Skeletal muscle satellite cell (primary cell): ENCODE measurements at regions not wholly inside any gene's neighbourhood (a gene's known extent, or its start where the extent isn't known, plus 50 kb on each side); places are given as distances from the start of the nearest gene placed in this dataset.

ENCODE experiments used
- H3K27me3 ChIP-seq: 2 replicates; pipeline ENCODE4 v1.7.0; 2013; ENCODE audit warnings: low read length; ENCODE audit not compliant: control insufficient read depth, insufficient read depth
- H3K36me3 ChIP-seq: 2 replicates; pipeline ENCODE4 v1.7.0; 2013; ENCODE audit warnings: mild to moderate bottlenecking, control low read depth, low read length; ENCODE audit not compliant: insufficient read depth
- H3K4me1 ChIP-seq: 2 replicates; pipeline ENCODE4 v1.7.0; 2013; ENCODE audit warnings: low read length; ENCODE audit not compliant: control insufficient read depth, insufficient read depth
- H3K4me2 ChIP-seq: 2 replicates; pipeline ENCODE4 v1.7.0; 2013; ENCODE audit warnings: mild to moderate bottlenecking, low read length
- H3K4me3 ChIP-seq: 2 replicates; pipeline ENCODE4 v1.7.0; 2013; ENCODE audit warnings: low read length
- H3K9ac ChIP-seq: 2 replicates; pipeline ENCODE4 v1.7.0; 2013; ENCODE audit warnings: mild to moderate bottlenecking, low read depth, low read length, moderate library complexity
- H3K9me3 ChIP-seq: replicated peaks from 2 replicates; pipeline ENCODE4 v1.7.0; 2013; ENCODE audit warnings: mild to moderate bottlenecking, control low read depth, low read length

DNA sequence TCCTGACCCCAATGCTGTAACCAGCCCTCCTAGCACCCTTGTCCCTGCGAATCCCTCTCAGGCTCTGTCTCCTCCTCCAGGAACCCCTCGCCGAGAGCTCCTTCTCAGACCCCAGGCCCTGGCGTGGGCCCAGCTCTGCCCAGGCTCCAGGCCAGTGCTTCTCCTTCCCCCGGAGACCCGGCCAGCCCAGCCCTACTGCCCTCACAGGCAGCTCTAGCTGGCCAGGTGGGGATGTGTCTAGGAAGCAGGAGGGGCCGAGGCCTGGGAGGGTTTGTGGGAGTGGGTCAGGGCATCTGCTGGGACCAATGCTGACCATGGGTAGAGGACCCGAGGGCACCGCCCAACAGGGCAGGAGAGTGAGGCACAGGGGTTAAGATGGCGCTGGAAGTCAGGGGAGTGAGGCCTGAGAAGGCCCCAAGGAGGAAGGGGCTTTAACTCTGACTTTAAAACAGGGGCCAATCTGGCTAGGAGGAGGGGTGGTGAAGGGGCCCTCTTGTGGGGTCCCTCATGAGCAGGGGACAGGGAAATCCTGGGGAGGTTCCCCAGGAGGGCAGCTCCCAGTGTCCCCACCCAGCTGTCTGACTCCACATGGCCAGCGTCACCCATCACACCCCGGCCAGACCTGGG, 64.7 kb upstream of the NKX1-1 start:
- Histone ChIP-seq H3K4me2 (no peak overlapping the region), H3K4me3 (no peak overlapping the region), H3K27me3 (peaks cover 26% of the 10 kb centered on the region), H3K4me1 (no peaks in the 10 kb centered on the region), H3K9ac (no peak overlapping the region), H3K36me3 (no peaks in the 10 kb centered on the region), H3K9me3 (no peaks in the 10 kb centered on the region)

DNA sequence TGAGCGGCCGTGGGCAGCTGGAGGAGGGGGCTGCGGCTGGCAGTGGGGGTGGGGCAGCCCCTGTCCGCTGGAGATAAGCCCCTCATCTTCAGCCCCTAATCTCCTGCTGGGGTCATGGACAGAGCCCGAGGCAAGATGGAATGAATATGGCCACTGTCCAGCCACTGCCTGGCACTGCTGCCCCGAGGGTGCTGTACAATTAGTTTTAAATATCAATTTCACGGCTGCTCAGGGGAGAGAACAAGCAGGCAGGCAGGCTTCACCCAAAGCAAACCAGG, 64.1 kb upstream of the NKX1-1 start:
- Histone ChIP-seq H3K9me3 (no peaks in the 10 kb centered on the region), H3K9ac (no peak overlapping the region), H3K4me2 (no peak overlapping the region), H3K27me3 (peaks cover 27% of the 10 kb centered on the region), H3K36me3 (no peaks in the 10 kb centered on the region), H3K4me1 (no peaks in the 10 kb centered on the region), H3K4me3 (no peak overlapping the region)

DNA sequence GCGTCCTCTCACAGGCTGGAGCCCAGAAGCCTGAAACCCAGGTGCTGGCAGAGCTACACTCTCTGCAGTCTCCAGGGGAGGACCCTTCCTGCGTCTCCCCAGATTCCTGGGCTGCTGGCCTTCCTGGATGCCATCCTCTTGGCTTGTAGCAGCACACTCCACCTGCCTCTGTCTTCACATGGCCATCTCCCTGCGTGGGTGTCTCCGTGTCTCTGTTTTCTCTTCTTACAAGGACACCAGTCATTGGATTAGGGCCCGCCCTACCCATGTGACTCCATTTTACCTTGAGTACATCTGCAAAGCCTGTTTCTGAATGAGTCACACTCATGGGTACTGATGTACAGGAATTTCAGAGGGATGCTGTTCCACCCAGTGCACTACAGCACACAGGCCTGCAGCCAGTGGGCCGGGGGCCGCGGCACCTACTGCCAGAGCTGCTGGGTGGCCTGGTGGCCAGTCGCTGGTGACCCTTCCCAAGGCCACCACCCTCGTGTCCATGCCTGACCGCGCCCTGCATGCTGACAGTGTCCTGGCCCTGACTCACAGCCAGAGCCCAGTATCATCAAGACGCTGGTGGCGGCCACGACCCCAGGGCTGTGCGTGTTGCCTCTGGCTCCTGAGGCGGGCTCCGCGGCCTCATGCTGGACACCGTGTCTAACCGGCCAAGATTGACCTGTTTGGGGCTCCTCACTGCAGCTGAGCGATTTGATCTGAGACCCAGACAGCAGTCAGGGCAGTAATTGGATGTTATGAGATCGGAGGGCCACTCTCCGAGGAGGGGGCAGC, 63.6 kb upstream of the NKX1-1 start:
- Histone ChIP-seq H3K9me3 (no peaks in the 10 kb centered on the region), H3K4me2 (no peak overlapping the region), H3K36me3 (no peaks in the 10 kb centered on the region), H3K4me3 (no peak overlapping the region), H3K27me3 (peaks cover 32% of the 10 kb centered on the region), H3K4me1 (no peaks in the 10 kb centered on the region), H3K9ac (no peak overlapping the region)

DNA sequence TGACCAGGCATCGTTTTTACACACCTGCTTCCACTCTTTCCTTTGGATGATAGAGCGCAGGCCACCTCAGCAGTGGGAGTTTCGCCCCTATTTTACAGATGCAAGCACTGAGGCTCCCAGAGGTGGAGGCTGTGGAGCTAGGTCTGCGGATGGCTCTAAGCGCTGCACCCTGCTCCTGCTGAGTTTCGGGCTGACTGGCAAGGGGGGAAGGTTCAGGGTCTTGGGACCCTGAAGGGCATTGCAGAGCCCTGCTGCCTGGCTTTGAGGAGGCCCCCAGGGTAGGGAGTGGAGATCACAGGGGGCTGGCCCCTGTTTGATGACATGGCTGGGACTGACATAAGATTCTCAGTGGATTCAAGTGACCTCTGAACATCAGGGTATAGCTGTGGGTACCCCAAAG, 62.8 kb upstream of the NKX1-1 start:
- no peak overlapping the region for H3K9ac ChIP-seq

DNA sequence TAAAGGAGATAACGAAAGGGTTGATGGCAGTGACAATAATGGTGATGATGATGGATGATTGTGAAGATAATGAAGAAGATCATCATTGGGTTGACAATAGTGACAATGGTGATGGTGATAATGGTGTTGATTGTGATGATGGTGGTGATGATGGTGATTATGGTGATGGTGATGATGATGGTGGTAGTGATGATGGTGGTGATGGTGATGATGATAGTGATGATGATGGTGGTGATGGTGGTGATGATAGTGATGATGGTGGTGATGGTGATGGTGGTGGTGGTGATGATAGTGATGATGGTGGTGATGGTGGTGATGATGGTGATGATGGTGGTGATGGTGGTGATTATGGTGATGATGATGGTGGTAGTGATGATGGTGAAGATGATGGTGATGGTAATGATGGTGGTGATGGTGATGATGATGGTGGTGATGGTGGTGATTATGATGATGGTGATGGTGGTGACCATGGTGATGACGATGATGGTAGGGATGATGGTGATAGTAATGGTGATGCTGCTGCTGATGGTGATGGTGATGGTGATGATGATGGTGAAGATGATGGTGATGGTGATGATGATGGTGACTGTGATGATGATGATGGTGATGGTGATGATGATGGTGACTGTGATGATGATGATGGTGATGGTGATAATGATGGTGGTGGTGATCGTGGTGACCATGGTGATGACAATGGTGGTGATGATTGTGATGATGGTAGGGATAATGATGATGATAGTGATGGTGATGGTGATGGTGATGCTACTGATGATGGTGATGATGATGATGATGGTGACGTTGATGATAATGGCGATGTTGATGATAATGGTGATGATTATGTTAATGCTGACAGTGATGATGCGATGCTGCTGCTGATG, 61.6 kb upstream of the NKX1-1 start:
- H3K4me1 ChIP-seq: no peaks in the 10 kb centered on the region
- H3K9me3 ChIP-seq: no peaks in the 10 kb centered on the region
- H3K4me2 ChIP-seq: no peak overlapping the region
- peaks cover 42% of the 10 kb centered on the region for H3K27me3 ChIP-seq
- no peaks in the 10 kb centered on the region for H3K36me3 ChIP-seq
- no peak overlapping the region for H3K4me3 ChIP-seq
- H3K9ac ChIP-seq: no peak overlapping the region

More for the DNA sequence above, 62.8 kb upstream of the NKX1-1 start:
- Histone ChIP-seq H3K4me1 (no peaks in the 10 kb centered on the region), H3K9me3 (no peaks in the 10 kb centered on the region), H3K4me2 (no peak overlapping the region), H3K36me3 (no peaks in the 10 kb centered on the region), H3K4me3 (no peak overlapping the region), H3K27me3 (peaks cover 37% of the 10 kb centered on the region)

DNA sequence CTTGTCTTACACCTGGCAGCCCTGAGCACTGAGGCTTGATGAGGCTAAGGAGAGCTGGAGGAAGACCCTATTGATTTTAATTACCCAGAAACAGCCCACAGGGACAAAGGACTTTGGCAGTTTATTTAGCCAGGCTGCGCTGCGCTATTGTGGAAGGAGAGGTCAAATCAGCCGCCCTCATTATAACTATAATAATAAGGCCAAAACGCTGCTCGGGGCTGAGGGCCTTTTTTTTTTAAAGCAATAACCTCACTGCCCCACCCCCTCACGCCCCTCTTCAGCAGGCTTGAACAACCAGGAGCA, 60.6 kb upstream of the NKX1-1 start:
- Histone ChIP-seq H3K9me3 (no peaks in the 10 kb centered on the region), H3K36me3 (no peaks in the 10 kb centered on the region), H3K4me3 (no peak overlapping the region), H3K27me3 (peaks cover 47% of the 10 kb centered on the region), H3K9ac (no peak overlapping the region), H3K4me1 (no peaks in the 10 kb centered on the region), H3K4me2 (no peak overlapping the region)

DNA sequence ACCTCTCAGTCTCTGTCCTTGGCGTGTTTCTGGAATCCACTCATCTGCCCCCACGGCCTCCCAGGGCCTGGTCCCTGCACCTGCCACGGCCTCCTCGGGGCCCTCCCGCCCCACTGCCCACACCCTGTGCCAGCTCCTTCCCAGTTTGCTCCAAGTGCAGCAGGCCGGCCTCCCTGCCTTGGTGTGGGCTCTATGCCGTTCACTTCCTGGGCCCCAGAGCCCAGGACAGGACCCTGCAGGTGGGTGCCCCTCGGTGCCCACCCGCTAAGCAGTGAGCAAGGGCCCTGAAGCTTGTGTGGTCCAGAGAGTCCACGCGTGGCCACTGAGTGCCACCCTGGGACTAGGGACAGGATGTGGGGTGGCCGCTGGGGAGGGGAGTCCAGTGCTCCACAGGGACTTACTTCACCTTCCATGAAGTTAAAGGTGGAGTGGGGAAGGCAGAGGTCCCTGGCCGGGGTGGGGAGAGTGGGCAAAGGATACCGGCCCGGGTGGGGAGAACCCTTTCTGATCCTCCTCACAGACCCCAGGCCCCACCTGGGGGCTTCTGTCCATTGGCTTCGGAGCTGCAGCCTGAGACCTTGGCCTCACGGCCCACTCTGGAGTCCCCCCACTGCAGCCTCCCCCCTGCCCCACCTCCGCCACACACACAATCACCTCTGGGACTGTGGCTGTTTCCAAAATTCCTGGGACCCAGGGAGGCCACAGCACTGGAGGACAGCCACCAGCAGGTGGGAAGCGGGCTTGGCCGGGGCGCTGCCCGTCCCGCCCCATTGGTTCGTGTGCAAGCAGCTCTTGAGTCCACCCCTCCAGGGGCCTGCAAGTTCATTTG, 60.0 kb upstream of the NKX1-1 start:
- Histone ChIP-seq H3K36me3 (no peaks in the 10 kb centered on the region), H3K4me2 (no peak overlapping the region), H3K4me3 (no peak overlapping the region), H3K9ac (no peak overlapping the region), H3K27me3 (peaks cover 49% of the 10 kb centered on the region), H3K4me1 (no peaks in the 10 kb centered on the region), H3K9me3 (no peaks in the 10 kb centered on the region)

DNA sequence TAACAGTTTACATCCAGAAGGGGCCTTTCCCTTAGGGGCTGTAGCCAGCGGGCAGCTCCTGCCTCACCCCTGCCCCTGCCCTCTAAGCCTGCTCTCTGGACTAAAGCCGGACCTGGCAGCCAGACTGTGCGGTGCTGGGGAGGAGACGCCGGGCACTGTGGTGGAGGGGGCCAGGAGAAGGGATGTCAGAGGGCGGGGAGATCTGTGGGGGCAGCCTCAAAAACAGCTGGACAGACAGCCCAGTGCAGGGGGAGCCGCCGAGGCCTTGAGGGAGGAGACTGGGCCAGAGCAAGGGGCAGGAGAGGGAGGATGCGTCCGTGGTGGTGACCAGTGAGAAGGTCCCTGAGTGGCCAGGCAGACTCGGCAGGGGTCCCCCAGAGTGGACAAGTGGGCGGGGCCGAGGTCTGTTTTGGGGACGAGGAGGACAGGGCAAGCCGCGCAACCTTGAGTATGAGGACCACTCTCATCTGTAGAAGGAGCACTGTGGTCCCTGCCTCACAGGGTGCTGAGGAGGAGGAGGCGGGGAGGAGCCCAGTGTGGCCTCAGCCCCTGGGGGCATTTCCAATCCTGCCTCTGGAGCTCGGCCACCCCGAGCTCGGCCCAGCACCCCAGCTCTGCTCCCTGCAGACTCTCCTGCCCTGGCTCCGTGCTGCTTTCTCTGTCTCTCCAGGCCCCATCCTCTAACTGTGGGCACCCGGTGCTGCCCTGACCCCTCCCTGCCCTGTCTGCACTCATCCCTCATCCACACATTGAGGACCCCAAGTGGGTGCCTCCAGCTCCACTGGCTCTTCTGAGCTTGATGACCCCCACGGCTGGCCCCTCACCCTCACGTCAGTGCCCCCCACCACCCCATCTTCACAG, 59.2 kb upstream of the NKX1-1 start:
- Histone ChIP-seq H3K27me3 (peaks cover 46% of the 10 kb centered on the region), H3K9me3 (no peaks in the 10 kb centered on the region), H3K4me2 (no peak overlapping the region), H3K4me3 (no peak overlapping the region), H3K9ac (no peak overlapping the region), H3K4me1 (no peaks in the 10 kb centered on the region), H3K36me3 (no peaks in the 10 kb centered on the region)

DNA sequence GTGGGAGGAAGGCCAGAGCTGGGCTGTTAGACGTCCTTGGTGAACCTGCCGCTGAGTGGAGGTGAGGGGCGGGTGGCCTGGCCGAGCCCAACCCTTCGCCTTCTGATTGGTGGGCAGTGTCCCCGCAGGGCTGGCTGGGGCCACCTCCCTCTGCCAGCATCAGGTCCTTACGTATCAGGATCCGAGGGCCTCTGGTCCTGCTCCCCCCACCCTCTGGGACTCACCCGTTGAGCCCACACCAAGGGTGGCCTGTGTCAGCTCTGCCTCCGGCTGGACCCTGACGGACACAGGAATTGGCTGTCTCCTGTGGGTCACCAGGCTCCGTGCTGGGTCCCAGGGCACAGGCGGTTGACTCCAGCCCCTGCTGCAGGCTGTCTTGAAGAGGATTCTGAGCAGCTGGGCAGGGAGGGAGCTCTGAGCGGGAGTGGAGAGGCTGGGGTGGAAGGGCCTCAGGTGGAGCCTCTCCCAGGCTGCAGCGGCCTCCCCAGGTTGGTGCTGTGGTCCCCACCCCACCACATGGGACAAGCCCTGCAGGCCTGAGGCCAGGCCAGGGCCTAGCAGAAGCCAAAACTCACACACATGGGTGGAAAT, 58.4 kb upstream of the NKX1-1 start:
- H3K9ac ChIP-seq: no peak overlapping the region
- H3K9me3 ChIP-seq: no peaks in the 10 kb centered on the region
- no peak overlapping the region for H3K4me2 ChIP-seq
- no peak overlapping the region for H3K4me3 ChIP-seq
- H3K27me3 ChIP-seq: peaks cover 48% of the 10 kb centered on the region
- H3K4me1 ChIP-seq: no peaks in the 10 kb centered on the region
- no peaks in the 10 kb centered on the region for H3K36me3 ChIP-seq

DNA sequence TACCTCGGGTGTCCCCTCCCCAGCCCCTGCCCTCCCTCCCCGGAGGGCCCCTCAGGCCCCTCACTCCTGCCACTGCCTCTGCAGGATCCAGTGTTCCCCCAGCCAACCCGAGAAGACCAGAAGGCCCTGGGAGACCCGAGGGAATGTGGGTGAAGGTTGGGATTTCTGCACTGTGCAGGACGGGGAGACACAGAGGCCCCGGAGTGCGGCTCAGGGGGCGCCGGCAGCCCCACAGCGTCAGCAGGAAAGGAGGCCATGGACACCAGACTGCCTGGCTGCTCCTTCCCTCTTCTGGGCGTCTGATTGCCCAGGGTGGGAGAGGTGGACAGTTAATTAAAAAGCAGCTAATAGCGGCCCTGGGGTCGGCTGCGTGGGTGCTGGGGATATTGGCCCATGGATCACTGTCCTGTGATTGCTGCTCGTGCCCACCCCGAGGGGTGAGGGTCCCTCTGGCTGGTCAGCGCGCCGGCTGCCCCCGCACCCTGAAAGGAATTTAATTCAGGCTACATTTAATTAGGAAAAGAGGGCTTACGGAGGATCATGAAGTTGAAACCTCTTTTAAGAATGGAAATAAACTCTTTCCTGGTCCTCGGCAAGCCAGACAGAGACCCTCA, 57.8 kb upstream of the NKX1-1 start:
- Histone ChIP-seq H3K9ac (no peak overlapping the region), H3K36me3 (no peaks in the 10 kb centered on the region), H3K27me3 (peaks cover 53% of the 10 kb centered on the region), H3K4me3 (no peak overlapping the region), H3K4me2 (no peak overlapping the region), H3K4me1 (no peaks in the 10 kb centered on the region), H3K9me3 (no peaks in the 10 kb centered on the region)
